Activated CD8-positive, alpha-beta T cell treated with anti-CD3 and anti-CD28 coated beads, Interleukin-2, amount 10 ng/mL, durations not matched to agents 7 days and 5 days (primary cell): ENCODE measurements at regions not wholly inside any gene's neighbourhood (a gene's known extent, or its start where the extent isn't known, plus 50 kb on each side); places are given as distances from the start of the nearest gene placed in this dataset.
A peak's percentile ranks its signal among the peaks of the same experiment; 100 is the strongest.
"Not testable (repeated sequence)": the region's sequence is repeated elsewhere in the genome, so short reads cannot be mapped to it uniquely, and the experiment has no call there.

Experiments
- ATAC-seq: fragments of 150-1000 bp; cut with Tn5 transposase; one replicate; pipeline ENCODE4 v1.10.0; 2021; ENCODE audit warnings: moderate library complexity
- CTCF ChIA-PET: fragments of 350-600 bp; sonication (Branson Sonifier 250); formaldehyde crosslinking; loops from one replicate; lab custom pipeline; 2021; ENCODE audit warnings: antibody characterized with exemption; lab: Charles Lee
- POLR2A ChIA-PET: fragments of 350-600 bp; sonication (Branson Sonifier 250); formaldehyde crosslinking; loops from one replicate; lab custom pipeline; 2021; ENCODE audit warnings: antibody characterized with exemption; lab: Charles Lee
- DNase-seq: peaks from one replicate; pipeline ENCODE4 v3.0.0-alpha.2; 2020
- H3K27ac Mint-ChIP-seq: one replicate; pipeline ENCODE4 v1.8.0; 2021; ENCODE audit warnings: mild to moderate bottlenecking, mixed read lengths
- H3K27me3 Mint-ChIP-seq: one replicate; pipeline ENCODE4 v1.8.0; 2021; ENCODE audit warnings: low read depth, mixed read lengths
- H3K36me3 Mint-ChIP-seq: one replicate; pipeline ENCODE4 v1.8.0; 2021; ENCODE audit warnings: low read depth, mixed read lengths
- H3K4me1 Mint-ChIP-seq: one replicate; pipeline ENCODE4 v1.8.0; 2021; ENCODE audit warnings: low read depth, mixed read lengths
- H3K4me3 Mint-ChIP-seq: one replicate; pipeline ENCODE4 v1.8.0; 2021; ENCODE audit warnings: mild to moderate bottlenecking, mixed read lengths
- H3K9me3 Mint-ChIP-seq: one replicate; pipeline ENCODE4 v1.8.0; 2022; ENCODE audit warnings: mixed read lengths; ENCODE audit not compliant: insufficient read depth

DNA sequence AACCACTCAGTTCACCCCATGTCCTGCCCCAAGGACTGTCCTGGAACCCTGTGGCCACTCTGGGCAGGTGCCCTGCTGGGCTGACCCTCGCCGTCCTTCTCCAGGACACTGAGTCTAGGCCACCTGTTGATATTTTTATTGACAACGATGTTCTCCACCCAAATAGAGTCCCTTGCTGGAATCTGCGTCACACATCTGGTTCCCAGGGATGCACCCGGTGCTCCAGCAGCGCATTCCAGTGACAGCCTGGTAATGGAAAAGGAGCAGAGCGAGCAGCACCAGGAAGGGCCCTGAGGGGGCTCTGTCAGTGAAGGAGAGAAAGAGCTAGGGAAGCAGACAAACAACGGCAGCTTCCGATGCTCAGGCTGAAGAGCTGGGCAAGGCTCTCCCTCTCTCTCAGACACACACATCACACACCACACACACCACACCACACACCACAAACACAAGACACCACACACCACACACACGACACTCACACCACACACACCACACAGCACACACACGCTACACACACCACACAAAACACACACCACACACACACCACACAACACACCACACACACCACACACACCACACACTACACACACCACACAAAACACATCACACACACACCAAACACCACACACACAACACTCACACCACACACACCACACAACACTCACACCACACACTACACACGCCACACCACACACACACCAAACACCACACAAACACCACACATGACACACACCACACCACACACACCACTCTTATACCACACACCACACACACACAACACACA, 117.9 kb upstream of the THBS2 start:
- POLR2A ChIA-PET, result no interaction called here
- Mint-ChIP-seq H3K27me3 (no peaks in the 10 kb centered on the region), H3K36me3 (no peaks in the 10 kb centered on the region), H3K27ac (no peak overlapping the region), H3K9me3 (peaks cover 6% of the 10 kb centered on the region), H3K4me3 (peak overlapping the region; percentile 17), H3K4me1 (no peaks in the 10 kb centered on the region)
- DNase-seq, result no peak
- CTCF ChIA-PET, result no interaction called here
- ATAC-seq, result peak; percentile 51

DNA sequence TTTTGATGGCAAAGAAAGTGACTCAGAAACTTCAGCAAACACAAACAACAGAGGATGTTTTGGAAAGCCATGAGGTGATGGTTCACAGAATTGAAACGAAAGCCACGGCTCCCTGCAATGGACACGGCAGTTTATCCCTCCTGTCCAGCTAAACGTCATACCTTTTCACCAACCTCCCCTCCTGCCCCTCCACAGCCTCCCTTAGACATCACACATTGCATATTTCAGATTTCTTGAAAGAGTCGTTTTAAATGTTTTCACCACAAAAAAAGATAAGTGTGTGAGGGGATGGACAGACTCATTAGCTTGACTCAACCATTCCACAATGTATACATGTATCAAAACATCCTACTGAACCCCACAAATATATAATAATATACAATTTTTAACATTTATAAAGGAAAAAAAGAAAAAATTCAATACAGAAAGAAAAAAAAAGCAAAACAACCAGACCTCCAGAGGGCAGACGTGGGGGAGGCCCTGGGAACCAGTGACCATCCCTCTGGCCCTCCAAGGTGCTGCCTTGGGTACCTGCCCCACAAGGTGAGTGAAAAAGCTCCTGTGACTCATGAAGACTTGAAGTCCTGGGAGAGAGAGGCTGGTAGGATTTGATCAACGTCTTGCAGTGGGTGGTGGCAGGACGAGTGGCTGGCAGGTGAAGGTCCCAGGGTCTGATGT, 117.2 kb upstream of the THBS2 start:
- Mint-ChIP-seq H3K4me1 (no peaks in the 10 kb centered on the region), H3K27ac (no peak overlapping the region), H3K36me3 (no peaks in the 10 kb centered on the region), H3K27me3 (no peaks in the 10 kb centered on the region), H3K4me3 (no peak overlapping the region), H3K9me3 (peaks cover 6% of the 10 kb centered on the region)
- DNase-seq (no peak), ATAC-seq (peak; percentile 58)
- ChIA-PET POLR2A (no interaction called here), CTCF (no interaction called here)

DNA sequence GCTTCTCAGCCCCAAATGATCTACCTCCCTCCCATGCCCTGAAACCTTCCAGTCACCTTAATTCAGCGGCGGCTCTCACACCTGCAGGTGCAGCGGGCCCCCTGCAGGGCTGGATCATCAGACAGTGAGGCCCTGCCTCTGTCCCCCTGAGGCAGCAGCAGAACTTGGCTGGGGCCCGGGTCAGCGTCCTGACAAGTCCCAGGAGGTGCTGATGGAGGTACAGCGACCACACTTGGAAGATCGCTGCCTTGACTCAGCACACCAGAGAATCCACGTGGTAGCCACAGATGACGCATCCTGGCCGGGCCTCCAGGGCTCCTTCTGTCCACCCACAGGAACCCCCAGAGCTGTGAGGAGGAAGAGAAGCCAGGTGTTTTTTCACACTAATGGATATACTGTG, 116.4 kb upstream of the THBS2 start:
- ATAC-seq, result no peak
- Mint-ChIP-seq H3K4me1 (no peaks in the 10 kb centered on the region), H3K36me3 (no peaks in the 10 kb centered on the region), H3K27me3 (no peaks in the 10 kb centered on the region), H3K9me3 (peaks cover 4% of the 10 kb centered on the region), H3K27ac (no peak overlapping the region), H3K4me3 (no peak overlapping the region)
- ChIA-PET POLR2A (no interaction called here), CTCF (no interaction called here)
- no peak for DNase-seq

DNA sequence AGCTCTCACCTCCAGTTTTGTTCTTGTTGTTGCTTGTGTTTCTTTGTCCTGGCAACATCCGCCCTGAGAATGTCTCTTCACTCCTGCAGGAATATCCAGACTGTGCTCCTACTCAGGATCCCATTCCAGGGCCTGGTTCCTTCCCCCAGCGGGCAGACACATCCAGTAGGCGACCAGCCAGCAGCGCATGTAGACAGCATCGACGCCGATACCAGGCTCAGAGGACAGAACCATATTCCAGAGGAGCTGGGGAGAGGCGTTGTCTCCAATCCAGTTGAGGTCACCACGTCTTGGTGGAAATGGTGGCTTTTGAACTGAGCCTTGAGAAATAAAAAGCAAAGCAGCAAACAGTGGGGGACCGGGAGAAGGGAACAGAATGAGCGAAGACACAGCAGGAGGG, 114.6 kb upstream of the THBS2 start:
- no peak overlapping the region for H3K4me3 Mint-ChIP-seq
- H3K9me3 Mint-ChIP-seq, result no peaks in the 10 kb centered on the region
- no peaks in the 10 kb centered on the region for H3K36me3 Mint-ChIP-seq
- DNase-seq, result no peak
- no peak overlapping the region for H3K27ac Mint-ChIP-seq
- ChIA-PET CTCF (no interaction called here), POLR2A (no interaction called here)
- H3K4me1 Mint-ChIP-seq, result no peaks in the 10 kb centered on the region
- ATAC-seq, result no peak
- H3K27me3 Mint-ChIP-seq, result no peaks in the 10 kb centered on the region

DNA sequence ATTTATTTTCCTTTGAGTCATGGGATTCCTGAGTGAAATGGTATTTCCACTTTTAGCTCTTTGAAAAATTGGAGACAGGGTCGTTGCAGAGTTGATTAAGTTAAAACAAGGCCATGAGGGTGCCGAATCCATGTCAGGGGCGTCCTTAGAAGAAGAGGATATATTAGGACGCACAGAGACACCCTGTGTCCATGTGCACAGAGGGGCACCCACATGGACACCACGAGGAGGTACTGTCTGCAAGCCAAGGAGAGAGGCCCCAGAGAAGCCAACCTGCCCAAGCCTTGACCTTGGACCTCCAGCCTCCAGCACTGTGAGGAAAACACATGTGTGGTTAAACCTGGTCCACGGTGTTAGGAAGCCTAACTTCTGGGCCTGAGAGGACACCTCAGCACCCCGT, 113.9 kb upstream of the THBS2 start:
- Mint-ChIP-seq H3K9me3 (no peaks in the 10 kb centered on the region), H3K27me3 (no peaks in the 10 kb centered on the region), H3K4me3 (no peak overlapping the region), H3K27ac (no peak overlapping the region), H3K4me1 (no peaks in the 10 kb centered on the region), H3K36me3 (no peaks in the 10 kb centered on the region)
- no peak for DNase-seq
- POLR2A ChIA-PET, result no interaction called here
- ATAC-seq, result no peak
- CTCF ChIA-PET, result no interaction called here

DNA sequence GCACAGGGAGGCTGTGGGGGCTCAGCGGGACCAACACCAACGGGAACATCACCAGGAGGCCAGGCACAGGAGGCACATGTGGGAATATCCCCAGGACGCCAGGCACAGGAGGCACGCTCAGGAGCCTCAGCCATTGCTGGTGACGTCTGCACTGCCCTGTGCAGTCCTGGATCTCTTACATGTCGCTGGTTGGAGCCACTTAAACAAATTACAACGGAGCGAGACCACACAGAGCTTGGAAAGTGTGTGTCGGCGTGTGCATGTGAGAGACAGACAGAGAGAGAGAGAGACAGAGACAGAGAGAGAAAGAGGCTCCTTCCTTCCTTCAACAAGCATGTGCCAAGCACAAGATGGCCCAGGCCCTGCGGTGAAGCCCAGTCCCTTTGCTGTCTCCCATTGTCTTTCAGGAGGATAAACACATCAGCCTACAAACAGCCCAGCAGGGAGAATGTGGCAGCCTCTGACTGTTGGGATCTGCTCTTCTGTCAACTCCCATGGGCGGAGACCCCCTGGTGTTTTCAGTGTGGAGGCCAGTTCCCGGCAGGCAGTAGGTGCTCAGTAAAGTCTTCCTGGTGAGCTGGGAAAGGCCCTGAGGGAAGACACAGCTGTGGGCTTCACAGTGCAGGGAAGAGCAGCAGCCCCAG, 112.7 kb upstream of the THBS2 start:
- Mint-ChIP-seq H3K36me3 (no peaks in the 10 kb centered on the region), H3K4me3 (no peak overlapping the region), H3K27me3 (no peaks in the 10 kb centered on the region), H3K4me1 (no peaks in the 10 kb centered on the region), H3K27ac (no peak overlapping the region), H3K9me3 (no peaks in the 10 kb centered on the region)
- ChIA-PET POLR2A (no interaction called here), CTCF (no interaction called here)
- ATAC-seq, result no peak
- no peak for DNase-seq

DNA sequence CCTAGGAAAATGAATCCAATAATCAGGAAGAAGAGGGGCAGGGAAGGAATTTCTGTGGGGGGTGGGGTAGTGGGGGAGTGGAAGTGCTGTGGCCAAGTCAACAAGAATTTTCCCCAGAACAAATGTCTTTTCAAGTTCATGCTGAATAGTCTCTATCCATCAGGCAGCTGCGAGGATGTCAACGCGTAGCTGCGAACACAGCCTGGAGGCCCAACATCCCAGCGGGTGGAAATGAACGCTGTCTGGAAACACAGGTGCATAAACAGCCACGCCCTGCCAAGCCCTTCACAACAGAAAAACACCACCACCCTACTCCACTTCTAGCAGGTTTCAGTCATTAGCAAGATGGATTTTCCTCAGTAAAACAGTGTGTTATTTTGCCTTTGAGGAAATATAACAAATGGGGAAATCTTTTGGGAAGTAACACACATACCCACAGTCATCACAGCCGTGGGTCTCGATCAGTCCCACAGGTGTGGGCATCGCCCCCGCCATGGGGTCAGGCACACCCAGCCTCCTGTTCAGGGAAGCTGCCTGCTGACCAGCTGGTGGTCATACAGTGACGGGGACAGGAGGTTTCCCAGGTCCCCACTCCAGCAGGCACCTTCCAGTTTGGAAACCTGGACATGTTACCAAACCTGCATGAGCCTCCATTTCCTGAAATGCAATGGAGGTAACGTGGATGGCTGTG, 112.1 kb upstream of the THBS2 start:
- no peak for ATAC-seq

DNA sequence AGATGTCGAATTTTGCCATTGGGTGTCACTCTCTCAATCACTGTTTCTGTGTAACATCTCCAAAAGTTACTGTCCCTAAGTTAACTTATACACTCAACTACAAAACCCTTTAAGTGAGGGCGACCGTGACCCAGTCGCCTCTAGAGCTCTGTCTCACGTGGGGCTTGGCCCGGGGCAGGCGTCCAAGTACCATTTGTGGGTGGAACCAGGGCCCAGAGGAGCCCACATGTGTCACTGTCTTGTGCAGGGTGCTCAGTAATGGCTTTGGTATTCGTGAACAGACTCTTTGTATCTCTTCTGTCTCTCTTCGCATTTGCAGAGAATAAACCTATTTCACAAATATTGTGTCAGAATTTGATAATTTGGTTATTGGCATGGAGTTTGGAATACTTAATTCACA, 109.9 kb upstream of the THBS2 start:
- H3K27me3 Mint-ChIP-seq, result no peaks in the 10 kb centered on the region
- H3K4me3 Mint-ChIP-seq, result no peak overlapping the region
- DNase-seq (no peak), ATAC-seq (no peak)
- H3K9me3 Mint-ChIP-seq, result no peaks in the 10 kb centered on the region
- ChIA-PET POLR2A (no interaction called here), CTCF (no interaction called here)
- H3K36me3 Mint-ChIP-seq, result no peaks in the 10 kb centered on the region
- H3K4me1 Mint-ChIP-seq, result no peaks in the 10 kb centered on the region
- no peak overlapping the region for H3K27ac Mint-ChIP-seq

More for the DNA sequence above, 112.1 kb upstream of the THBS2 start:
- Mint-ChIP-seq H3K4me1 (no peaks in the 10 kb centered on the region), H3K36me3 (no peaks in the 10 kb centered on the region), H3K9me3 (no peaks in the 10 kb centered on the region), H3K27ac (no peak overlapping the region), H3K4me3 (no peak overlapping the region), H3K27me3 (no peaks in the 10 kb centered on the region)
- ChIA-PET CTCF (no interaction called here), POLR2A (no interaction called here)
- DNase-seq, result no peak

DNA sequence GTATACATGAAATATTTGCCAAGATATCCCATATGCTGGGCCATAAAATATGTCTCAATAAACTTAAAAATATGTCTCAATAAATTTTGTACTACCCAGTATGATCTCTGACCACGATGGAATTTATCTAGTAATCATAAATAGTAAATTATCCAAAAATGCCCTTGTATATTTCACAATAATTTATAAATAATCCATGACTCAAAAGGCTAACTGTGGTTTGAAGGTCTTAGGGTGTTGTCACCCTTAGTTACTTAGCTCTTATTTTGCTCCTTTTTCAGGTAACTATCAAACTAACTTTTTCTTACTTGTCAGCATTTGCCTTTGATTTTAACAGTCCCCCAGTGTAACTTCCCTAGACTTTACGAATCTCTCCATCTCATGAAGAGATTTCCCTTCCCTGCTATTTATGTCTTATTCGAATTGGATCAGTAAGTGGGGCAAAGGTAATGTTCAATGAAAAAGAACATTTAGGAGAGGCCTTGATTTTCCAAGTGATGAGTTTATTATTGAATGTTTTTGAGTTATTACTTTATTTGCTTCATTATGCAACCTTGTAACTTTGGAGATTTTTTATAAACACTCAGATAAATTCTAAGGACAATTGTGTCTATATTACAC, 109.0 kb upstream of the THBS2 start:
- Mint-ChIP-seq H3K27me3 (no peaks in the 10 kb centered on the region), H3K4me3 (no peak overlapping the region), H3K27ac (no peak overlapping the region), H3K4me1 (no peaks in the 10 kb centered on the region), H3K9me3 (no peaks in the 10 kb centered on the region), H3K36me3 (no peaks in the 10 kb centered on the region)
- no peak for ATAC-seq
- POLR2A ChIA-PET, result no interaction called here
- CTCF ChIA-PET, result no interaction called here
- no peak for DNase-seq

DNA sequence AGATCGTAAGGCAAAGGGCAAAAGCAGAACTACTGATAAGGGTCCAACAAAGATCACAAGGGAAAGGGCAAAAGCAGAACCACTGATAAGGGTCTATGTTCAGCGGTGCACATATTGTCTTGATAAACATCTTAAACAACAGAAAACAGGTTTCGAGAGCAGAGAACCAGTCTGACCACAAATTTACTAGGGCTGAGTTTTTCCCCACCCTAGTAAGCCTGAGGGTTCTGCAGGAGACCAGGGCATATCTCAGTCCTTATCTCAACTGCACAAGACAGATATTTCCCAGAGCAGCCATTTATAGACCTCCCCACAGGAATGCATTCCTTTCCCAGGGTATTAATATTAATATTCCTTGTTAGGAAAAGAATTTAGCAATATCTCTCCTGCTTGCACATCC, 101.4 kb upstream of the THBS2 start:
- DNase-seq, H3K27ac Mint-ChIP-seq, H3K36me3 Mint-ChIP-seq, POLR2A ChIA-PET, H3K27me3 Mint-ChIP-seq, ATAC-seq, H3K9me3 Mint-ChIP-seq, H3K4me3 Mint-ChIP-seq, CTCF ChIA-PET, H3K4me1 Mint-ChIP-seq: not testable (repeated sequence)

DNA sequence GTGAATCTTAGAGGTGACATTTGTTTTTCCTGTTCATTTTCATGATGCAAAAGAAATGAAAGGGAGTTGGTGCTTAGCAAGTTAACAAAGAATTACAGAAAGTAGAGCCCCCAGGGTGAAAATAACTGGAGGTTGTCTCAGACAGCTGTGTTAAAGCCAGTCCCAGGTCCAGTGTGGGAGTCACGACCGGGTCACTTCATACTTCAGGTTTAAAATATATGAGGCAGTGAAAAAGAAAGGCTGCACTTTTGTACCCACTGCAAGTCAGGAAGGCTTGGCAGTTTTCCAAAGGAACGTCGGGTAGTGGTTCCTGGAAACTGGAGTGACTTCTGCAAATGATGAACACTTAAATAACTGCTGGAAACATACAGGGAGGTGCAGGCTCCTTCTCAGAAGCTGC, 91.5 kb upstream of the THBS2 start:
- Mint-ChIP-seq H3K9me3 (no peaks in the 10 kb centered on the region), H3K27me3 (peaks cover 8% of the 10 kb centered on the region), H3K4me1 (no peaks in the 10 kb centered on the region), H3K36me3 (no peaks in the 10 kb centered on the region), H3K27ac (no peak overlapping the region), H3K4me3 (no peak overlapping the region)
- ChIA-PET POLR2A (no interaction called here), CTCF (no interaction called here)
- DNase-seq (no peak), ATAC-seq (no peak)

DNA sequence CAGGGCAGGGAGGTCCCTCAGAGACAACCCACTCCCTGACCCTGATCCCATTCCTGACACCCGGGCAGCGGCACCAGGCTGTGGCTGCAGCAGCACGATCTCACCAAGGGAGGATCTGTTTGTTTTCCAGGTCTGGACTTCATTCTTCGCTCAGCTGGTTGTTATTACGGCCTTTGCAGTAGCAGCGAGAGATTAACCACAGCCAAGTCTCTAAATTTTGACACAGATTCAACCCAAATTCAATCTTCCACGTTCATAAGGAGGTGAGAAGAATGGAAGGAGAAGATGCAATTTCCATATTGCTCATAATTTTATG, 91.1 kb upstream of the THBS2 start:
- Mint-ChIP-seq H3K4me3 (no peak overlapping the region), H3K4me1 (no peaks in the 10 kb centered on the region), H3K9me3 (no peaks in the 10 kb centered on the region), H3K36me3 (no peaks in the 10 kb centered on the region), H3K27ac (no peak overlapping the region), H3K27me3 (peaks cover 7% of the 10 kb centered on the region)
- no peak for DNase-seq
- ChIA-PET POLR2A (no interaction called here), CTCF (no interaction called here)
- no peak for ATAC-seq
